ENCODE measurements at regions not wholly inside any gene's neighbourhood (a gene's known extent, or its start where the extent isn't known, plus 50 kb on each side); places are given as distances from the start of the nearest gene placed in this dataset.

DNA sequence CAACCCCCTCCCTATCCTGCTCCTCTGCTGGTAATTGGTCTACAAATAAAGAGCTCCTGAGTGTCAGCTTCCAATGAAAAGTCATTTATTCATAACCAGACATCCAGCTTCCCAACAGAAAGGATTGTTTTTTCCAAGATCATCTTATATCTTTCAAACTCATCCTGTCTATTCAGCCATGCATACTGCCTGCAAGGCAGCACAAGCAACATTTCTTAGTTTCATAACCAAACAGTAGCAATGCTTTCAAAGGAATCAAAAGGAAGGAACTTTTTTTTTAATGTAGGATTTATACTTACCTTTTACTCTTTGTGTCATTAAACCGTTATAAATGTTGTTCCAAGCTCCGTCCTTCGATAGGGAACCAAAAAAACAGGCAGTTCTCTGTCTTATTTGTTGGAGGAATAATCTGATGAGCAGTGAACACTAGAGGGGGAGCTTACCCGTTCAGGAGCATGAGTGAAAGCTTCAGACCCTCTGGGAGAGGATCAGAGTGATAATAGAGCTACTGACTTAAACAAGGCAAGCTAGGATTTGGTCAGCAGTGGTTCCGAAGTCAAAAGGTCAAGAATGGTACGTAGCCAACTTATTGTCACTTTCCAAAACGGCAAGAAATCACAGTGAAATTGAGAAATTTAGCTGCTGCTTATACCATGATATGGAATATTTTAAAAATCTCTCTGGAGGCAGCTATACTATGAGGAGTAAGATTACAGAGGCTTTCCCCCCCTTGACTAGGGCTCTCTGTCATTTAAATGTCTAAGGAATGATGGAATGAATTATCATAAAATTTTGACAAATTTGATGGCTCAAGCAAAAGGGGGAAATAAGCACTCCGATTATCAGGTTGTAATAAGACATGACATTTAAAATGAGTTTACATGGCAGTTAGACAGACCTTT lies 892.9 kb downstream of the NR2F1-AS1 start:
- TF ChIP-seq CTCF (conservative IDR thresholded peaks at IDR 0.05 in 1 of 2, IDR thresholded peaks at IDR 0.05 in 1 of 2; ENCODE audit: extremely low read depth in 1 of 2, insufficient read depth in 1 of 2, low read depth in 1 of 2, low read length in 2 of 2) = peak in 1 of 2 donors; percentile 24
- no peak for TF ChIP-seq EZH2 (IDR thresholded peaks at IDR 0.05; ENCODE audit: borderline replicate concordance, low read length)
